NCI-H1092 treated with DMSO at 0.1 percent for 48 hours (cell line): ENCODE measurements at regions not wholly inside any gene's neighbourhood (a gene's known extent, or its start where the extent isn't known, plus 50 kb on each side); places are given as distances from the start of the nearest gene placed in this dataset.
"Not testable (repeated sequence)": the region's sequence is repeated elsewhere in the genome, so short reads cannot be mapped to it uniquely, and the experiment has no call there.

Experiments
- DNase-seq: peaks from one replicate; lab custom pipeline; 2025; lab: John Stamatoyannopoulos, UW

- DNase-seq = no peak
Observed at GRCh38 chr5:1958211-1959010, 75.7 kb upstream of the IRX4 start.

- no peak for DNase-seq
Observed at GRCh38 chr5:1955586-1955985, 72.9 kb upstream of the IRX4 start.

GRCh38 chr5:1953710-1954109 is 71.0 kb upstream of the IRX4 start:
- not testable (repeated sequence) for DNase-seq

- no peak for DNase-seq
Observed at GRCh38 chr5:1952444-1953099, 69.8 kb upstream of the IRX4 start.

- DNase-seq = no peak
Observed at GRCh38 chr5:1952021-1952420, 69.3 kb upstream of the IRX4 start.

GRCh38 chr5:1951165-1951816 is 68.6 kb upstream of the IRX4 start:
- no peak for DNase-seq

- no peak for DNase-seq
Observed at GRCh38 chr5:1950708-1951103, 68.0 kb upstream of the IRX4 start.

GRCh38 chr5:1950096-1950707 is 67.5 kb upstream of the IRX4 start:
- no peak for DNase-seq

GRCh38 chr5:1949253-1949652 is 66.5 kb upstream of the IRX4 start:
- no peak for DNase-seq

GRCh38 chr5:1948663-1949191 is 66.0 kb upstream of the IRX4 start:
- DNase-seq = no peak

GRCh38 chr5:1948111-1948510 is 65.4 kb upstream of the IRX4 start:
- DNase-seq = no peak

GRCh38 chr5:1946776-1947175 is 64.1 kb upstream of the IRX4 start:
- DNase-seq = no peak

- DNase-seq = no peak
Observed at GRCh38 chr5:1946122-1946677, 63.5 kb upstream of the IRX4 start.

- no peak for DNase-seq
Observed at GRCh38 chr5:1945606-1946005, 62.9 kb upstream of the IRX4 start.

GRCh38 chr5:1944408-1944807 is 61.7 kb upstream of the IRX4 start:
- no peak for DNase-seq

- no peak for DNase-seq
Observed at GRCh38 chr5:1943481-1943880, 60.8 kb upstream of the IRX4 start.

- DNase-seq = no peak
Observed at GRCh38 chr5:1942630-1943029, 59.9 kb upstream of the IRX4 start.

- DNase-seq = no peak
Observed at GRCh38 chr5:1942158-1942557, 59.4 kb upstream of the IRX4 start.

GRCh38 chr5:1939256-1939655 is 56.5 kb upstream of the IRX4 start:
- DNase-seq = no peak

- DNase-seq = no peak
Observed at GRCh38 chr5:1938310-1939000, 55.7 kb upstream of the IRX4 start.

GRCh38 chr5:1937590-1937989 is 54.9 kb upstream of the IRX4 start:
- no peak for DNase-seq

GRCh38 chr5:1936901-1937300 is 54.2 kb upstream of the IRX4 start:
- DNase-seq = no peak
